ENCODE measurements at regions not wholly inside any gene's neighbourhood (a gene's known extent, or its start where the extent isn't known, plus 50 kb on each side); places are given as distances from the start of the nearest gene placed in this dataset.

GRCh38 chr6:45806172-45806571 is 209.5 kb downstream of the CLIC5 start:
- no peak for TF ChIP-seq CTCF (IDR thresholded peaks at IDR 0.05; ENCODE audit: low read depth, low read length)
- H3K4me3 ChIP-seq (ENCODE audit: low read depth, low read length), result no peak overlapping the region

- no peak overlapping the region for H3K4me3 ChIP-seq (ENCODE audit: low read depth, low read length)
- no peak for TF ChIP-seq CTCF (IDR thresholded peaks at IDR 0.05; ENCODE audit: low read depth, low read length)
Measured at GRCh38 chr6:45803071-45803470, 212.6 kb downstream of the CLIC5 start.

DNA sequence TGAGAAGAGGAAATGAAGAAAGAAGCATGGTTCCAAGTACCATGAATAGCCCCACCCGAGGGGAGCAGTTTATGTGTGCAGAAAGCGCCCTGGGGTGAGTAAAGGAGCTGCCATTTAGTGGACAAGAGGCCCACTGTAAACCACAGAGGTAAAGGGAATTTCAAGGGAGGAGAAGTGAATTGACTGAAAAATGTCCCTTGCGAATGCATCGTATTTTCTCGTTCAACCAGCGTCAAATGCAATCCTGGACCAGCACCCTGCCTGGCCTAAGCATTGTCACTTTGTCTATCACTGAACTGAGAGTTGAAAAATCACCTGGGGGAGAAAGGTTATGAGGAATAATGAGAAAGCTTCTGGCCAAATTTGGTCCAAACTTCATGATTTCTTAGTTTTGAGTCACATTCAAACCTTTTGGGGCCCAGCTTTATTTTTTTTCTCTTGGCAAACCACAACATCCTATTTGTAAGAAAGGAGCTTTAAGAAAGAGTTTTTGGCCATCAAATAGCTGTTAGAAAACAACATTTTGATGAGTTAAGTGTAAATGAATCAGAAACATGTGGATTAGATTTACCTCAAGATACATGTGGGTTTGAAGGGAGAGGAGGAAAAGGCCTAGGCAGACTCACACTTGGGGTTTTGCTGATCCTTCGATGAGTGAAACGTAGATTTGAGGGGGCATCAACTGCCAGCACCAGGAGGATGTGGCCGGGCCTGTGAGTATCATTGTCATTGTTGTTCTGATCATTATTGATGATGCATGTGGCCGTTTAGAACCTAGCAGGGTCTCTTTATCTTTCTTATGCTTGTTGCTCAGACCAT is 214.0 kb downstream of the CLIC5 start:
- no peak overlapping the region for H3K4me3 ChIP-seq (ENCODE audit: low read depth, low read length)
- TF ChIP-seq CTCF (IDR thresholded peaks at IDR 0.05; ENCODE audit: low read depth, low read length), result no peak

DNA sequence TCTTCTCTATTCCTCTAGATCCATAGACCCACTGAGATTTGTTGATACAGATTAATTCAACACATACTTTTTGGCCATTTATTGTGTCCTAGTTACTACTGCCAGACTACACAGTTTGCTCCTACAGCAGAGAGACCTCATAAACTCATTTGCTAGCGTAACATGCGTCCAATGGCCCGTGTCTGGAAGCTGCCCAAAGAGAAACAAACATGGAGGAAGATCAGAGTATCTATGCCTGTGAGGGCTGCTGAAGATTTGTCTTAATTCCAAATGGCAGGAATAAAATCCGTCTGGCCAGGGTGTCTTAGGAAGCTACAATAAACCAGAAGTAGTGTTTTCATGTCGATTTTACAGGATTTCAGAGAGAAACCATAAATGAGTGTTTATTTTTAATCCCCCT is 214.7 kb downstream of the CLIC5 start:
- TF ChIP-seq CTCF (IDR thresholded peaks at IDR 0.05; ENCODE audit: low read depth, low read length), result no peak
- no peak overlapping the region for H3K4me3 ChIP-seq (ENCODE audit: low read depth, low read length)

DNA sequence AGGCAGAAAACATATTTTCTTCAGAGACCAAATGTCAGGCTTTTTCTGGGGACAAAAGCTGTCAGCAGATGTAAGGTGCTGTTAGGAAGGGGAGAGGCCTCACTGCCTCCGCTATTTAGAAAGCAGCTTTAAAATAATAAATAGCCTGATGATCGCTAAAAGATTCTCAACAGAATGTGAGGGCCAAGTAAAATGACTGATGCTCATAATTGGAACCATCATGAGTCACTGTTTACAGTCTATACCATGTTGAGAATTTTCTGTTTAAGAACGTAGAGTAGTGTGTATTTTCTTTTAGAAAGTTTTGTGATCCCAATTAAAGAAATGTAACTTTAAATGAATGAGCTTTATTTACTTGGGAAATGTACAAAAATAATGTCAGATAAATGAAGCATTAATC is 220.0 kb downstream of the CLIC5 start:
- no peak for TF ChIP-seq CTCF (IDR thresholded peaks at IDR 0.05; ENCODE audit: low read depth, low read length)
- H3K4me3 ChIP-seq (ENCODE audit: low read depth, low read length), result no peak overlapping the region

DNA sequence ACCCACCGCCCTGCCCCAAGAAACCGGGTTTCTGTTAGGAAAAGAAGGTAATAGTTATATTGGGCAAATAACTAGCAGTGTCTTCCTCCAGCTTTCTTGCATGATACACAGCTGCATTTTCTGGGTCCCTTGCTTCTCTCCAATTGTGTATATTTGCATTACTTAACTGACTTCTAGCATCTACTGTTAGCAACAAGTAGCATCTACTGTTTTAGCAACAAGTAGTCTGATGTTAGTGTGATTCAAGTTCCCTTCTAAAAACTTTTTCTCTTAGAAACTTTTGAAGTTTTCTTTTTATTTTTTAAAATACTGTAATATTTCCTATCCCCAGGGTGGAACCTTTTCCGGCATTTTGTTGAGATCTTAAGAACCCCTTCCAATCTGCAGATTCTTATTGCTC is 221.2 kb downstream of the CLIC5 start:
- no peak overlapping the region for H3K4me3 ChIP-seq (ENCODE audit: low read depth, low read length)
- no peak for TF ChIP-seq CTCF (IDR thresholded peaks at IDR 0.05; ENCODE audit: low read depth, low read length)

DNA sequence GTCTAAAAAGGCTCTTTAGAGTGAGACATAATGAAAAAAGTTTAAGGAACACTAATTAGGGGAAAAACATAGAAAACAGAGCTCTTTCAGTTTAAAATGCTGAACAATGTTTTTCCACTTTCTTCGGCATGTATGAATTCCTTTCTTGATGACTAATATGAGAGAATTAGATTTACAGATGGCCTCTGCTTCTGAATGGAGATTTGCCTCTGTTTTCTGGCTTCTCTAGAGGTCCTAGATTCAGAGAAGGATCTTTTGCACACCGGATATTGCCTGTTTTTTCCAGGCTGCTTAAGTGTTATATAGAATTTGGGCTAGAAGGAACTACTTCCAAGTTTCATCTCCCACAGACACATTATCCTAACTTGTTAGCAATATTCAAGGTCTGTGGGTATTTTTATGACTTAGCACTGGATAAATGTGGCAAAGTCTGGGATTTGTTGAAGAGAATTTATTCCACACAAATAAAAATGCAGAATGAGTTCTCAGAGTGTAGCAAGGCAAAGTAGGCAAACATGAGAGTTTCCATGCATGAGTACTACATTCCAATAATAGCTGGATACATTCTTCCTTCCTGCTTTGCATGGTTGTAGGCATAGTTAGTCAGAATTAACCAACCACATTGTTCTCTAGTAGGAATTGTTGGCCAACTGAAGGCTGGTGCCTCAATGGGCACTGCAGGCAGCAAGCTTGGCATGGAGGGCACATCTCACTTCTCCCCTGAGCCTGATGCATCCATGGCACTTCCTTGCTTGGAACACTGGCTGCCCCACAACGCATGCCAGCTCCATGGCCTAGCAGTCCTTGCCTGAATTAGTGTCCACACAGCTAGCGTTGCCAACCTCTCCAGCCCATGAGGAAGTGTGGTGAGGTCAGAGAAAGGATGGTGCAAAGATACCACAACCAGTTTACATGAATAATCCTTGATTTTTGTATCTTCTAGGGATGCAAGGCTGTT is 224.2 kb downstream of the CLIC5 start:
- no peak overlapping the region for H3K4me3 ChIP-seq (ENCODE audit: low read depth, low read length)
- TF ChIP-seq CTCF (IDR thresholded peaks at IDR 0.05; ENCODE audit: low read depth, low read length), result no peak

All from WI38 (cell line).